ENCODE measurements at regions not wholly inside any gene's neighbourhood (a gene's known extent, or its start where the extent isn't known, plus 50 kb on each side); places are given as distances from the start of the nearest gene placed in this dataset.

GRCh38 chr5:39521098-39521860 is 96.5 kb upstream of the DAB2 start:
- no peak for TF ChIP-seq CTCF (conservative IDR thresholded peaks at IDR 0.05)
- TF ChIP-seq ZFX (IDR thresholded peaks at IDR 0.05), result no peak
